Mammary epithelial cell (primary cell): ENCODE measurements at regions not wholly inside any gene's neighbourhood (a gene's known extent, or its start where the extent isn't known, plus 50 kb on each side); places are given as distances from the start of the nearest gene placed in this dataset.

Experiments used
- EZH2 ChIP-seq: IDR thresholded peaks from 2 replicates; pipeline ENCODE4 v1.6.1; 2012; ENCODE audit warnings: low read length, inconsistent platforms, borderline replicate concordance
- TF ChIP-seq, protein P1 (sequence below), 2 donors: IDR thresholded peaks in 1 of 2; conservative IDR thresholded peaks in 1 of 2; 2 replicates each; pipeline ENCODE4 v1.5.1; 2011 to 2012; ENCODE audit warnings: inconsistent platforms in 2 of 2, low read length in 2 of 2, mild to moderate bottlenecking in 2 of 2, control low read depth in 1 of 2, low read depth in 1 of 2; ENCODE audit not compliant: insufficient read depth in 1 of 2; ENCODE audit errors: extremely low read depth in 1 of 2

DNA sequence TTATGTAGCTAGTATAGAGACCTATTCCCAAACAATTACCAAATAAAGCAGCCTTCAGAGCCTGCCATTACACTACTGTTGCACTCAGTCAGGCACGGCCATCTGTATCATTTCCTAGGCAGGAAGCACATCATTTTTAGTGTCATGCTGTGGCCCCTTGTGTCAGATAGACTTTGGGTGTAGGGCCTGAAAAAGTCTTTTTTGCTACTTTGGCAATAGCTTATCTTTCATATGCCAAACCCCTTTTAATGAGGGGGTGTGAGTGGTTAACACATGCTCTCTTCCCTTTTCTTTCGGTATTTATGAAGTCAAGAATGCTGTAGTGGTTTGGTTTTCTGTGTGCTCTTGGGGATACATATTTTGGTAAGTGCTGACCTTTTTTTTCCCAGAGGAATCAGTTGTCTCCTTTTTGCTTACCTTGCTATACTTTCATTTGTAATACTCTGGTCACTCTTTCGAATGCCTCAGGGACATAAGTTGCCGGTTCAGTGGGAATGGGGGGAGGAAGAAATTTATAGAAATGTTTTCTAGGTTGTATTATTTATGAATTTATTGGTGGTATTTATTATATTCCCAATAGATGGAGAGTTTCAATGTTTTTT, 209.8 kb downstream of the CSNK1G3 start:
- TF ChIP-seq, protein P1, sequence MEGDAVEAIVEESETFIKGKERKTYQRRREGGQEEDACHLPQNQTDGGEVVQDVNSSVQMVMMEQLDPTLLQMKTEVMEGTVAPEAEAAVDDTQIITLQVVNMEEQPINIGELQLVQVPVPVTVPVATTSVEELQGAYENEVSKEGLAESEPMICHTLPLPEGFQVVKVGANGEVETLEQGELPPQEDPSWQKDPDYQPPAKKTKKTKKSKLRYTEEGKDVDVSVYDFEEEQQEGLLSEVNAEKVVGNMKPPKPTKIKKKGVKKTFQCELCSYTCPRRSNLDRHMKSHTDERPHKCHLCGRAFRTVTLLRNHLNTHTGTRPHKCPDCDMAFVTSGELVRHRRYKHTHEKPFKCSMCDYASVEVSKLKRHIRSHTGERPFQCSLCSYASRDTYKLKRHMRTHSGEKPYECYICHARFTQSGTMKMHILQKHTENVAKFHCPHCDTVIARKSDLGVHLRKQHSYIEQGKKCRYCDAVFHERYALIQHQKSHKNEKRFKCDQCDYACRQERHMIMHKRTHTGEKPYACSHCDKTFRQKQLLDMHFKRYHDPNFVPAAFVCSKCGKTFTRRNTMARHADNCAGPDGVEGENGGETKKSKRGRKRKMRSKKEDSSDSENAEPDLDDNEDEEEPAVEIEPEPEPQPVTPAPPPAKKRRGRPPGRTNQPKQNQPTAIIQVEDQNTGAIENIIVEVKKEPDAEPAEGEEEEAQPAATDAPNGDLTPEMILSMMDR (conservative IDR thresholded peaks at IDR 0.05 in 1 of 2, IDR thresholded peaks at IDR 0.05 in 1 of 2; ENCODE audit: extremely low read depth in 1 of 2, insufficient read depth in 1 of 2, low read depth in 1 of 2, low read length in 2 of 2): no peak
- no peak for TF ChIP-seq EZH2
